Smooth muscle cell (in vitro differentiated cells): ENCODE measurements at regions not wholly inside any gene's neighbourhood (a gene's known extent, or its start where the extent isn't known, plus 50 kb on each side); places are given as distances from the start of the nearest gene placed in this dataset.

Source experiments
- DNase-seq: peaks from one replicate; lab custom pipeline; 2025; ENCODE audit not compliant: unreplicated experiment; lab: John Stamatoyannopoulos, UW
- H2AFZ ChIP-seq: fragments of 200-600 bp; sonication (generic); 2 replicates; pipeline ENCODE4 v1.6.0; 2016; ENCODE audit warnings: antibody characterized with exemption, low read depth, mild to moderate bottlenecking
- H3F3A ChIP-seq: fragments of 200-600 bp; sonication (generic); 2 replicates; pipeline ENCODE4 v1.6.0; 2017; ENCODE audit warnings: antibody characterized with exemption, low read depth
- H3K27ac ChIP-seq: fragments of 200-600 bp; sonication (generic); 2 replicates; pipeline ENCODE4 v1.5.1; 2016; ENCODE audit warnings: low read depth, mild to moderate bottlenecking
- H3K27me3 ChIP-seq: fragments of 200-600 bp; sonication (generic); 2 replicates; pipeline ENCODE4 v1.6.1; 2016; ENCODE audit warnings: low read depth, mild to moderate bottlenecking
- H3K36me3 ChIP-seq: fragments of 200-600 bp; sonication (generic); 2 replicates; pipeline ENCODE4 v1.5.1; 2016; ENCODE audit warnings: low read depth
- H3K4me1 ChIP-seq: fragments of 200-600 bp; sonication (generic); 2 replicates; pipeline ENCODE4 v1.5.1; 2016; ENCODE audit warnings: low read depth
- H3K4me2 ChIP-seq: fragments of 200-600 bp; sonication (generic); 2 replicates; pipeline ENCODE4 v1.6.0; 2016; ENCODE audit warnings: mild to moderate bottlenecking
- H3K4me3 ChIP-seq: fragments of 200-600 bp; sonication (generic); 2 replicates; pipeline ENCODE4 v1.5.1; 2016; ENCODE audit warnings: mild to moderate bottlenecking
- H3K79me2 ChIP-seq: fragments of 200-600 bp; sonication (generic); 2 replicates; pipeline ENCODE4 v1.6.0; 2016; ENCODE audit warnings: low read depth, mild to moderate bottlenecking
- H3K9ac ChIP-seq: fragments of 200-600 bp; sonication (generic); 2 replicates; pipeline ENCODE4 v1.6.0; 2016; ENCODE audit warnings: low read depth
- H3K9me3 ChIP-seq: fragments of 200-600 bp; sonication (generic); replicated peaks from 2 replicates; pipeline ENCODE4 v1.5.1; 2016; ENCODE audit warnings: low read depth
- H4K20me1 ChIP-seq: fragments of 200-600 bp; sonication (generic); 2 replicates; pipeline ENCODE4 v1.6.0; 2016; ENCODE audit warnings: low read depth
- WGBS: methylation state at CpG from one replicate; pipeline ENCODE4 v1.1.7; 2016; ENCODE audit warnings: low lambda C conversion rate; 5-methylcytosine and 5-hydroxymethylcytosine counted together
- TF ChIP-seq, protein P1 (sequence below): fragments of 200-600 bp; sonication (generic); IDR thresholded peaks from 2 replicates; pipeline ENCODE4 v1.5.1; 2017; ENCODE audit warnings: borderline replicate concordance, mild to moderate bottlenecking, antibody characterized with exemption; ENCODE audit not compliant: insufficient read depth, poor library complexity, severe bottlenecking

DNA sequence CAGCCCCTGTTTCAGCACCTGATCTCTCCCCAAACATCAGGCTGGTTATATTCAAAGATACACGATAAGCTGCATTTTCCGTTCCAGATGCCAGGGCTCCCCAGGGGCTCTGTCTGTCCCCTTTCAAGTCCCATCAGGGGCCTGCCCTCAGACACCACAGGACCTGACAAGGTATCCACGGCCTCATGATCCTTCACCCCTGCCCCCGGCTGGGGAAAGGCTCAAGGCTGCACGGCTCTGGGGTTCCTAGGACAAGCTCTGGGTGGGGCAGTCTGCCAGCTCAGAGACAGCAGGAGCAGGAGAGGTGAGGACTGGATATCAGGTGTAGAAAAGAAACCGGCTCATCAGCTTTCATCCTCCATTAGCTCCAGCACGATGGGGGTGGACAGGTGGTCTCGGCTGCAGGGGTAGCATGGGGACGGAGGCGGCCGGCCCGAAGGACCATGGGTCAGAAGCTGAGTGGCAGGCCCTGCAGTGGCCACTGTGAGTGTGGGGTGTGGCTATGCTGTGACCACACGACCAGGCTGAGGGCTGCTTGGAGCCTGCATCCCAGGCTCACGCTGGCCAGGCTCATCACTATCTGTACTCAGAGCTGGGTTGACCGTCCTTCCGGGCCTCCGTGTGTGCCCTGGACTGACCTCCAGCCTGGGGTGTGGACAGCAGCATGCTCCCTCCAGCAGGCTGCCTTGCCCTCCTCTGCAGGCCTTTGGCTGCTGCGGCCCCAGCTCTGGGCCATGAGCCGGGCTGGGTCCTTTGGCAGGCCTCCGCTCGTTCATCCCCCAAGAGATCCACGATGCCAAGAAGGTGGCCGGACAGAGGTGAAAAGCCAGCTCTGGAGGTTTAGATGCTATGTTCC, 386.2 kb downstream of the THBS2 start:
- Histone ChIP-seq H3K9me3 (no peaks in the 10 kb centered on the region), H3F3A (no peaks in the 10 kb centered on the region), H3K4me3 (no peak overlapping the region), H3K27ac (no peak overlapping the region), H3K4me2 (no peak overlapping the region), H3K79me2 (no peaks in the 10 kb centered on the region), H3K36me3 (no peaks in the 10 kb centered on the region), H4K20me1 (no peaks in the 10 kb centered on the region), H3K9ac (no peak overlapping the region), H3K4me1 (no peaks in the 10 kb centered on the region), H3K27me3 (no peaks in the 10 kb centered on the region), H2AFZ (no peak overlapping the region)
- TF ChIP-seq, protein P1, sequence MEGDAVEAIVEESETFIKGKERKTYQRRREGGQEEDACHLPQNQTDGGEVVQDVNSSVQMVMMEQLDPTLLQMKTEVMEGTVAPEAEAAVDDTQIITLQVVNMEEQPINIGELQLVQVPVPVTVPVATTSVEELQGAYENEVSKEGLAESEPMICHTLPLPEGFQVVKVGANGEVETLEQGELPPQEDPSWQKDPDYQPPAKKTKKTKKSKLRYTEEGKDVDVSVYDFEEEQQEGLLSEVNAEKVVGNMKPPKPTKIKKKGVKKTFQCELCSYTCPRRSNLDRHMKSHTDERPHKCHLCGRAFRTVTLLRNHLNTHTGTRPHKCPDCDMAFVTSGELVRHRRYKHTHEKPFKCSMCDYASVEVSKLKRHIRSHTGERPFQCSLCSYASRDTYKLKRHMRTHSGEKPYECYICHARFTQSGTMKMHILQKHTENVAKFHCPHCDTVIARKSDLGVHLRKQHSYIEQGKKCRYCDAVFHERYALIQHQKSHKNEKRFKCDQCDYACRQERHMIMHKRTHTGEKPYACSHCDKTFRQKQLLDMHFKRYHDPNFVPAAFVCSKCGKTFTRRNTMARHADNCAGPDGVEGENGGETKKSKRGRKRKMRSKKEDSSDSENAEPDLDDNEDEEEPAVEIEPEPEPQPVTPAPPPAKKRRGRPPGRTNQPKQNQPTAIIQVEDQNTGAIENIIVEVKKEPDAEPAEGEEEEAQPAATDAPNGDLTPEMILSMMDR: no peak
- whole genome bisulfite sequencing: 97% methylated on average over 22 of the region's 23 CpGs
- no peak for DNase-seq

DNA sequence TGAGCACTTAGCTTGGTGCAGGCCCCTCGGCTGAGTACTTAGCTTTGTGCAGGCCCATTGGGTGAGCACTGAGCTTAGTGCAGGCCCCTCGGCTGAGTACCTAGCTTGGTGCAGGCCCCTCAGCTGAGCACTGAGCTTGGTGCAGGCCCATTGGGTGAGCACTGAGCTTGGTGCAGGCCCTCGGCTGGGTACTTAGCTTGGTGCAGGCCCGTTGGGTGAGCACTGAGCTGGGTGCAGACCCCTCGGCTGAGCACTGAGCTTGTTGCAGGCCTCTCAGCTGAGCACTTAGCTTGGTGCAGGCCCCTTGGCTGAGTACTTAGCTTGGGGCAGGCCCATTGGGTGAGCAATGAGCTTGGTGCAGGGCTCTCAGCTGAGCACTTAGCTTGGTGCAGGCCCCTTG, 387.1 kb downstream of the THBS2 start:
- H3K79me2 ChIP-seq: no peaks in the 10 kb centered on the region
- TF ChIP-seq, protein P1: no peak
- no peak overlapping the region for H3K9ac ChIP-seq
- H3K4me3 ChIP-seq: no peak overlapping the region
- no peaks in the 10 kb centered on the region for H3K9me3 ChIP-seq
- 86% methylated on average over 5 of the region's 5 CpGs for WGBS
- H3K36me3 ChIP-seq: no peaks in the 10 kb centered on the region
- no peaks in the 10 kb centered on the region for H4K20me1 ChIP-seq
- no peaks in the 10 kb centered on the region for H3K4me1 ChIP-seq
- H3K27me3 ChIP-seq: no peaks in the 10 kb centered on the region
- H2AFZ ChIP-seq: no peak overlapping the region
- no peaks in the 10 kb centered on the region for H3F3A ChIP-seq
- no peak overlapping the region for H3K4me2 ChIP-seq
- H3K27ac ChIP-seq: no peak overlapping the region
- no peak for DNase-seq

DNA sequence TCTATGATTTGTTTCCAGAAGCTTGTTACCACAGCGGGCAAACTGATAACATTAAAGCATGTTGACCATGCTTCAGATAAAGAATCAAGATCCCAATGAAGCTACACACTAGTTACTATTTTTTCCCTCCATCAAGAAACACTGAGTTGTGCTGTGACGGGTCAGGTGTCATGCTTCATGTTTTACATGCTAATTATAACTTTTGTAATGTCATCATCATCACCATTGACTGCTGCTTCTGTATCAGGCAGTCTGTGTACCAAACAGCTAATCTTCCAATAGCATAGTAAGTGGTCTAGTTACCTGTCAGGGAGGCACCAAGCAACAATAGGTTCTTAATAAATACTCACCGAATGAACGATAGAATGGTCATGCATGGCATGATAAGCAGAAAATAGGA, 388.1 kb downstream of the THBS2 start:
- no peak overlapping the region for H3K9ac ChIP-seq
- no peak overlapping the region for H3K4me3 ChIP-seq
- TF ChIP-seq, protein P1: no peak
- H3K79me2 ChIP-seq: no peaks in the 10 kb centered on the region
- H3K27me3 ChIP-seq: no peaks in the 10 kb centered on the region
- H3K4me1 ChIP-seq: no peaks in the 10 kb centered on the region
- no peaks in the 10 kb centered on the region for H3K36me3 ChIP-seq
- H3K4me2 ChIP-seq: no peak overlapping the region
- no peaks in the 10 kb centered on the region for H3F3A ChIP-seq
- DNase-seq: no peak
- H4K20me1 ChIP-seq: no peaks in the 10 kb centered on the region
- no peak overlapping the region for H2AFZ ChIP-seq
- no peak overlapping the region for H3K27ac ChIP-seq
- WGBS: 93% methylated on average over 4 of the region's 4 CpGs
- H3K9me3 ChIP-seq: no peaks in the 10 kb centered on the region
